ENCODE measurements at regions not wholly inside any gene's neighbourhood (a gene's known extent, or its start where the extent isn't known, plus 50 kb on each side); places are given as distances from the start of the nearest gene placed in this dataset.

DNA sequence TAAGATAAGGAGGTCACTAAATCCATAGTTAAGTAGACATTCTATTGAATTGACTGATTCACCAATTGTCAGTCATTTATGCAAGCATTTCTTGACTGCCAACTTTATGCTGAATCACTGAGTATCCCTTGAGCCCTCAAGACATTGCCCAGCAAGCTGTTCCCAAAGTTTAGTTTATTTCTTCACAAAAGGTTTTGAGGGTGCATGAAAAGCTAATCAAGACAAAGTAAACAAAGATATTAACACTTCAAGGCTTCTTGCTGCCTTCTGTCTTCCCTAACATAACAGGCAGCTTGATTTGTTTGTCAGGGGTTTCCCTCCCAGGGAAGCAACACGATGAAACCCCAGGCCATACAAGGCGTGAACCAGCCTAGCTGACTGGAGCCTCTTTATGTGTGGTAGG, 374.4 kb downstream of the SPRY2 start:
- Histone ChIP-seq H3K9me3 (ENCODE audit: control insufficient read depth, insufficient read depth, low read length) (no peaks in the 10 kb centered on the region), H3K4me3 (ENCODE audit: low read length) (no peak overlapping the region), H3K27me3 (ENCODE audit: control insufficient read depth, insufficient read depth, low read length) (no peaks in the 10 kb centered on the region), H3K36me3 (ENCODE audit: control insufficient read depth, insufficient read depth, low read length) (no peaks in the 10 kb centered on the region), H3K4me1 (ENCODE audit: control insufficient read depth, insufficient read depth, low read length) (no peaks in the 10 kb centered on the region; the same call in 1 of the 2 replicates), H3K27ac (ENCODE audit: low read length) (no peak overlapping the region)
- peak; percentile 22 for DNase-seq (ENCODE audit: low read depth, low spot score)
- WGBS (ENCODE audit: insufficient coverage, insufficient read length), result no CpG with 5 or more reads among the region's 2 CpGs

DNA sequence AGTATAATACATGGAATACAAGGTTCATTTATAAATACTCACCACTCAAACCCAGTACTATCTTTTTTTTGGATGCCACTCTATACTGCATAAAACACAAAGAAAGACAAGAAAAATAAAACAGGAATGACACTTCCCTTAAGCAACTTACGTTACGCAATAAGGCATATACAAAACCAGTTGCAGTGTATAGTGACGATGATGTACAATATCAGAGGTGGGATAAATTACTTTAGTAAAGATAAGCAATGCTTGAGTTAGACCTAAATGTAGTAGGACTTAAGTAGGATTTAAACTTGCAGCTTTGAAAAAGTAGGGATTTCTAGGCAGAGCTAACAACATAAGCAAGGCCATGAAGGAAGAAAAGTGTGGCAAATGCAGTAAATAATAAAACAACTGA, 374.9 kb downstream of the SPRY2 start:
- no peaks in the 10 kb centered on the region for H3K27me3 ChIP-seq (ENCODE audit: control insufficient read depth, insufficient read depth, low read length)
- no peaks in the 10 kb centered on the region for H3K9me3 ChIP-seq (ENCODE audit: control insufficient read depth, insufficient read depth, low read length)
- no peaks in the 10 kb centered on the region; the same call in 1 of the 2 replicates for H3K4me1 ChIP-seq (ENCODE audit: control insufficient read depth, insufficient read depth, low read length)
- no peak overlapping the region for H3K27ac ChIP-seq (ENCODE audit: low read length)
- no peak overlapping the region for H3K4me3 ChIP-seq (ENCODE audit: low read length)
- DNase-seq (ENCODE audit: low read depth, low spot score), result no peak
- no CpG with 5 or more reads among the region's 3 CpGs for WGBS (ENCODE audit: insufficient coverage, insufficient read length)
- H3K36me3 ChIP-seq (ENCODE audit: control insufficient read depth, insufficient read depth, low read length), result no peaks in the 10 kb centered on the region

DNA sequence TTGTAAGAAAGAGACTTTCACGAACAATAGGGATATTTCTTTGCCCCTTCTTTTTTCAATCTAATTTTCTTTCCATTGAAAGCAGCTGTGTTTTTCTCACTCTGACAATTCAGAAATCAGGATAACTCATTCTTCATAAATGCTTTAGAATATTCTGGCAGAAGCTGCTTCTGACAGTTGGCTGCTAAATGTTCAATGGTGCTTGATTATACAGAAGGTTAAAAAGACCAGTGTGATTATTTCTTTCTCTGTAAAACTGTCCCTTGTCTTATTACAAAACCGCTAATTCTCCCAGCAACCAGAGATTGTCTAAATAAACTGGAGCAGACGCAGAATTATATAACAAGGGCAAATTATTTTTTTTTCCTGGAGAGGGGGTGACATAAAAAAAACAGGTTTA, 394.4 kb downstream of the SPRY2 start:
- no peaks in the 10 kb centered on the region for H3K4me1 ChIP-seq (ENCODE audit: control insufficient read depth, insufficient read depth, low read length)
- H3K27ac ChIP-seq (ENCODE audit: low read length), result no peak overlapping the region
- H3K9me3 ChIP-seq (ENCODE audit: control insufficient read depth, insufficient read depth, low read length), result no peaks in the 10 kb centered on the region
- no CpG with 5 or more reads among the region's 3 CpGs for WGBS (ENCODE audit: insufficient coverage, insufficient read length)
- no peak overlapping the region for H3K4me3 ChIP-seq (ENCODE audit: low read length)
- no peaks in the 10 kb centered on the region for H3K36me3 ChIP-seq (ENCODE audit: control insufficient read depth, insufficient read depth, low read length)
- H3K27me3 ChIP-seq (ENCODE audit: control insufficient read depth, insufficient read depth, low read length), result no peaks in the 10 kb centered on the region
- DNase-seq (ENCODE audit: low read depth, low spot score), result no peak

DNA sequence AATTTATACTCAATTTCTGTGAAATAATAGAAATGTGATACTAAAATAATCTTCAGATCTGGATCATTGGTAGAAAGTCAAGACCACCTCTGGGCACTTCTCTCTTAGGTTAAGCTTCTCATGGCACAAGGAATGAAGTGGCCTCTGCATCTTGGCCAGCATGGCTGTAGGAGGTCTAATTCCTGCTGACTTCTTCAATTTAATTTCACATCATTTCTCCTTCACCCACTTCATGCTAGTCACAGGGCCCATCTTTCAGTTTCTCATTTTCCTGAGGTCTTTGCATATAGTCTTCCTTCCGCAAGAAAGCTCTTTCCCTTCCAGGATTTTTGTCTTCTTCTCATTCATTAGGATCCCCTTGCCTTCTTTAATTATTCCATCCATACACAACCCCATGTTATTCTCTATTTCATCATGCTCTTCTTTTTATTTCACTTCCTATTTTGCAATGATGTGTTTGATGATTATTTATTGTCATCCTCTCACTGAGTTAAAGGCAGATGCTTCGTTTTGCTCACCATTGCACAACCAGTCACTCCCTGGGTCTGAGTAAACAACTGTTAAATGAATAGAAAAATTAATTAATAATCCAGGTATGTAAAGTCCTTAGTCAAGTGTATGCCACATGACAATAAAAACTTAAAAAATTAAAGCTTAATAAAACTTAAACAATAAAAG, 397.4 kb downstream of the SPRY2 start:
- H3K27ac ChIP-seq (ENCODE audit: low read length), result no peak overlapping the region
- no CpG with 5 or more reads among the region's 2 CpGs for WGBS (ENCODE audit: insufficient coverage, insufficient read length)
- no peak for DNase-seq (ENCODE audit: low read depth, low spot score)

DNA sequence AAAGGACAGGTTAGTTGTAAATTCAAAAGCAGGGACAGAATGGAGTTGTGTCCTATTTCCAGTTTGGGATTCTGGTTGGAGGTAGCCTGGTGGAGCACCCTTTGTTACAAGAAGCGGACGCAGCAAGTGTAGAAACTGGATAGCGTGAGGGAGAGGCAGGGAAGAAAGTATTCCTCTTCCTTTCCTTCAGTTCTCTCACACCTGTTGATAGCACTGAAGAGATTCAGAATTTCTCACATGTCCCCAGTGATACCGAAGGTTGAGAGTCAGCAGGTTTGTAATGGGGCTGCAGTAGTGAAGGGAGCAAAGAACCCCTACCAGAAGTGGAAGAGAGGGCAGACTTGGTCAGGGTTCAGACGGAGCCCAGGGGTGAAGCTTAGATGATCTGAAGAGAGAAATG, 399.2 kb downstream of the SPRY2 start:
- Histone ChIP-seq H3K4me1 (ENCODE audit: control insufficient read depth, insufficient read depth, low read length) (no peaks in the 10 kb centered on the region; the same call in 1 of the 2 replicates), H3K9me3 (ENCODE audit: control insufficient read depth, insufficient read depth, low read length) (no peaks in the 10 kb centered on the region), H3K36me3 (ENCODE audit: control insufficient read depth, insufficient read depth, low read length) (no peaks in the 10 kb centered on the region), H3K4me3 (ENCODE audit: low read length) (no peak overlapping the region), H3K27me3 (ENCODE audit: control insufficient read depth, insufficient read depth, low read length) (no peaks in the 10 kb centered on the region), H3K27ac (ENCODE audit: low read length) (no peak overlapping the region)
- DNase-seq (ENCODE audit: low read depth, low spot score), result no peak
- WGBS (ENCODE audit: insufficient coverage, insufficient read length), result no CpG with 5 or more reads among the region's 5 CpGs

More for the DNA sequence above, 397.4 kb downstream of the SPRY2 start:
- no peaks in the 10 kb centered on the region; the same call in 1 of the 2 replicates for H3K4me1 ChIP-seq (ENCODE audit: control insufficient read depth, insufficient read depth, low read length)
- no peaks in the 10 kb centered on the region for H3K9me3 ChIP-seq (ENCODE audit: control insufficient read depth, insufficient read depth, low read length)
- H3K36me3 ChIP-seq (ENCODE audit: control insufficient read depth, insufficient read depth, low read length), result no peaks in the 10 kb centered on the region
- no peaks in the 10 kb centered on the region for H3K27me3 ChIP-seq (ENCODE audit: control insufficient read depth, insufficient read depth, low read length)
- H3K4me3 ChIP-seq (ENCODE audit: low read length), result no peak overlapping the region

DNA sequence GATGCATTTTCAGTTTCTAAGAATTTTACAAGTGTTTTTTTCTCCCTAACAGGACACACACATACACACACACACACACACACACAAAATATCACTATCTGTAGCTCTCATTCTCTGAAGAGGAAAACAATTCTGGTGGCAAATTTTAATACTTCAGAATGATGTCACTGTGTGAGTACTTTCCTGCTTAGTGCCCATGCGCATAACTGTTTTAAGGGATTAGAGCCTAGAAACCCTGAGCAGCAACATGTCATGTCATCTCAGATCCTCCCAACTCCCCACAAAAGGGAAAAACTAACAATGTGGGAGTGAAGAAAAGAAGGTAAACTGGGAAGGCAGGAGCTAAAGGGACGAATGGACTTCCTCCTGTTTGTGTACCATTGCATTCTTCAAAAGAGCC, 401.2 kb downstream of the SPRY2 start:
- Histone ChIP-seq H3K4me1 (ENCODE audit: control insufficient read depth, insufficient read depth, low read length) (no peaks in the 10 kb centered on the region; the same call in 1 of the 2 replicates), H3K36me3 (ENCODE audit: control insufficient read depth, insufficient read depth, low read length) (no peaks in the 10 kb centered on the region), H3K9me3 (ENCODE audit: control insufficient read depth, insufficient read depth, low read length) (no peaks in the 10 kb centered on the region), H3K27ac (ENCODE audit: low read length) (no peak overlapping the region), H3K4me3 (ENCODE audit: low read length) (no peak overlapping the region), H3K27me3 (ENCODE audit: control insufficient read depth, insufficient read depth, low read length) (no peaks in the 10 kb centered on the region)
- no peak for DNase-seq (ENCODE audit: low read depth, low spot score)
- WGBS (ENCODE audit: insufficient coverage, insufficient read length), result no CpG with 5 or more reads among the region's 2 CpGs

DNA sequence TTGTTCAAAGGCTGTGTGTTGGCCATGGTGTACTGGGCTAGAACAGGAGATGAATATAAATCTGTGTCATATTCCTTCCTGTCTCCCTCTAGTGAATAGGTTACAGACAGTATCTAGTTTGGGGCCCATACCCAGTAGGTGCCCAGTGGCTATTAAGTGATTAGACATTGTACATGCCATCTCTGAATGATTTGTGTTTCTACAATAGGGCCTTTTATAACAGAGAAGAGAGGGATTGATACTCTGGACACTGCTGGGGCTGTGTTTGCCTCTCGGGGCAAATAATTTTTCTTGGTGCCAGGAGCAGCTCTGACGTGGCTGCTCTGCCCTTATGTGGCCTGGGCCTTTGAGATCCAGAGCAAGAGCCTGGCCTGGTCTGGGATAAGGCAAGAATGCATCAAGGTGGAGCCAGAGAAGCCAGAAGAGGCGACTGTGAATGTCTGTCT, 403.1 kb downstream of the SPRY2 start:
- DNase-seq (ENCODE audit: low read depth, low spot score), result no peak
- Histone ChIP-seq H3K9me3 (ENCODE audit: control insufficient read depth, insufficient read depth, low read length) (no peaks in the 10 kb centered on the region), H3K36me3 (ENCODE audit: control insufficient read depth, insufficient read depth, low read length) (no peaks in the 10 kb centered on the region), H3K27me3 (ENCODE audit: control insufficient read depth, insufficient read depth, low read length) (no peaks in the 10 kb centered on the region), H3K4me3 (ENCODE audit: low read length) (no peak overlapping the region), H3K4me1 (ENCODE audit: control insufficient read depth, insufficient read depth, low read length) (no peaks in the 10 kb centered on the region; the same call in 1 of the 2 replicates), H3K27ac (ENCODE audit: low read length) (no peak overlapping the region)
- no CpG with 5 or more reads among the region's 3 CpGs for WGBS (ENCODE audit: insufficient coverage, insufficient read length)

DNA sequence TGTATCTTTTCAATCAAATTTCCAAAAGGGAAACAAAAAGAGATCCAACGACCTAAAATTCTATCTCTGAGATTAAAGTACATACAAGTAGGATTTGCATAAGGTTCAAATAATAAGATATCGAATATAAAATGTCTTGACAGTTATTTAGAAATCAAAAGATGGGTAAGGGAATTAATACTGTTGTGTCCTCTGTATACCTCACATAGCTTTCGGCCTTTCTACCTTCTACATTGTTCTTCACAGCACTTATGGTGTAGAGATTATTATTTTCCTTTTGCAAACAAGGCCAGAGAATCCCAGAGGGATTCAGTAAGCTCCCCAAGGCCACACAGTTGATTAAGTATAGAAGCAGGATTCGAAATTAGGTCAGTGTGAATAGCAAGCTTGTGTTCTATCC, 403.6 kb downstream of the SPRY2 start:
- Histone ChIP-seq H3K27me3 (ENCODE audit: control insufficient read depth, insufficient read depth, low read length) (no peaks in the 10 kb centered on the region), H3K4me1 (ENCODE audit: control insufficient read depth, insufficient read depth, low read length) (no peaks in the 10 kb centered on the region; the same call in 1 of the 2 replicates), H3K4me3 (ENCODE audit: low read length) (no peak overlapping the region), H3K36me3 (ENCODE audit: control insufficient read depth, insufficient read depth, low read length) (no peaks in the 10 kb centered on the region), H3K27ac (ENCODE audit: low read length) (no peak overlapping the region), H3K9me3 (ENCODE audit: control insufficient read depth, insufficient read depth, low read length) (no peaks in the 10 kb centered on the region)
- no CpG with 5 or more reads among the region's 4 CpGs for WGBS (ENCODE audit: insufficient coverage, insufficient read length)
- DNase-seq (ENCODE audit: low read depth, low spot score), result no peak

DNA sequence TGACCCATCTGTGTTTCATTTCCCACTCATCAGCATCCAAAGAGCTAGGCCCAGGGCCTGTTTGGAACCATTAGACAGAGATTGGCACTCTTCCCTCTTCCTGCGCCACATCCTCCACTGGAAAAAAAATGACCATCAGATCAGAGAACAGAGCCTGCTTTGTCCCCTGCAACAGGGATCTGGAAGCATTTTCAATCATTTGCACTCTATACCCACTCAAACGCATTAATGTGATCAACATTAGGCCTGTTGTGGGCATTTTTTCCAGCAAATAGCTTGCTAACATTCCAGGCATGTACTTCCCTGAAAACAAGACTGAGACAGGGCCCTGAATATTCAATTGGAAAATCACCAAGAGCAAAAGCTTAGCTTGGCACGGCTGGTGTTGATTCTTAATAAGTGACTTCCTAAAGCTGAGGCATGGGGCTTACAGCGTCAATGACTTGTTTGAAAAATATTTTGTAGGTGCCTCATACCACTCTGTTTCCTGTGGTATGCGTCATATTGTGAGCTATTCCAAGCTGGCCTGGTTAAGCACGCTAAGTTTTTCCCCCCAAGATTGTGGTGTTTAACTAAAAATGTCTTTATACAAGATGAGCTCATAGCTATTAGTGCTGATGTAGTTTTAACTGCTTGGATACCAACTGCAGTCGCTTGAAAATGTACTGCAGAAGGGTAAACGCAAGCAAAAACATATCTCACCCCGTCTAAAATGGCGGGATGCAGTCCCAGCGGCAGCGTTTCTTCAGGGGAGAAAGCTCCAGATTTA, 404.4 kb downstream of the SPRY2 start:
- no peaks in the 10 kb centered on the region for H3K36me3 ChIP-seq (ENCODE audit: control insufficient read depth, insufficient read depth, low read length)
- H3K9me3 ChIP-seq (ENCODE audit: control insufficient read depth, insufficient read depth, low read length), result no peaks in the 10 kb centered on the region
- no peak overlapping the region for H3K4me3 ChIP-seq (ENCODE audit: low read length)
- no peak overlapping the region for H3K27ac ChIP-seq (ENCODE audit: low read length)
- H3K27me3 ChIP-seq (ENCODE audit: control insufficient read depth, insufficient read depth, low read length), result no peaks in the 10 kb centered on the region
- no CpG with 5 or more reads among the region's 12 CpGs for WGBS (ENCODE audit: insufficient coverage, insufficient read length)
- no peaks in the 10 kb centered on the region; the same call in 1 of the 2 replicates for H3K4me1 ChIP-seq (ENCODE audit: control insufficient read depth, insufficient read depth, low read length)
- DNase-seq (ENCODE audit: low read depth, low spot score), result no peak

DNA sequence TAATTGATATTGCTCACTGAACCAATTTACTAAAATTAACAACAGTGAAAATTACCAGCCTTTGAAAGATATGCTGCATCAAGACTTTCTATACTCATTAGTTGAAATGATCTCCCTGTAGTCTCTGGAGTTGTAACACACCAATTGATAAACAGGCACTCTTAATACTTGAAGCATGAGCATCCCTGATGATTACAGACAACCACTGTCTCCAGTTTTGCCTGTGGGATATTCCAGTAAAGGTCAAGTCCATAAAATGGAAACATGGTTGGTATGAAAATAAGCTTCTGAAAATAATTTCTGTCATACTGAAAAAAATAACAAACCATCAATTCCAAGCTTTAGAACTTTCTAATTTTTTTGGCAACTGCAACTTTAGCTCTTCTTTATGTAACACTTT, 405.8 kb downstream of the SPRY2 start:
- Histone ChIP-seq H3K36me3 (ENCODE audit: control insufficient read depth, insufficient read depth, low read length) (no peaks in the 10 kb centered on the region), H3K9me3 (ENCODE audit: control insufficient read depth, insufficient read depth, low read length) (no peaks in the 10 kb centered on the region), H3K27ac (ENCODE audit: low read length) (no peak overlapping the region), H3K4me3 (ENCODE audit: low read length) (no peak overlapping the region), H3K27me3 (ENCODE audit: control insufficient read depth, insufficient read depth, low read length) (no peaks in the 10 kb centered on the region), H3K4me1 (ENCODE audit: control insufficient read depth, insufficient read depth, low read length) (no peaks in the 10 kb centered on the region; the same call in 1 of the 2 replicates)
- no peak for DNase-seq (ENCODE audit: low read depth, low spot score)
